GM21367 (cell line): ENCODE measurements at regions not wholly inside any gene's neighbourhood (a gene's known extent, or its start where the extent isn't known, plus 50 kb on each side); places are given as distances from the start of the nearest gene placed in this dataset.
"Not testable (repeated sequence)": the region's sequence is repeated elsewhere in the genome, so short reads cannot be mapped to it uniquely, and the experiment has no call there.

Source experiments
- ATAC-seq: cut with Tn5 transposase; IDR thresholded peaks from one replicate; pipeline ENCODE4 v1.9.1; 2021; ENCODE audit not compliant: unreplicated experiment

DNA sequence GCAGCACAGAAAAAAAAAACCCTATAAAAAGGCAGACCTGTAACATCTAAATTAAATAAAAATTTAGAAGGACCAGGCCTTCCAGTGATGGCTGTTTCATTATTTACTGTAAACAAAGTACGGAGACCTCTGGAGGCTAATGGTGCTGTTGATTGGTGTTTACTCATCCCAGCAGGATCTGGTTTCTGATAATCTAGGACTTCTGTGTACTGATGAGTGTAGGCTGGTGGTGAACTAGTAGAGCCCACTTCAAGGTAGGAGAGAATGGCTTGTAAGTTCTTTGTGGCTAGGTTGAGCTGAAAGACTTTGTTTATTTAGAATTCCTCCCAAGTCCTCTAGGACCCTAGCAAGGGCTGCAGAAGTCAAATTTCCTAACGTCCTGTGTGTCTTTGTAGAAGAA is 398.1 kb upstream of the PITX2 start:
- ATAC-seq: no peak

DNA sequence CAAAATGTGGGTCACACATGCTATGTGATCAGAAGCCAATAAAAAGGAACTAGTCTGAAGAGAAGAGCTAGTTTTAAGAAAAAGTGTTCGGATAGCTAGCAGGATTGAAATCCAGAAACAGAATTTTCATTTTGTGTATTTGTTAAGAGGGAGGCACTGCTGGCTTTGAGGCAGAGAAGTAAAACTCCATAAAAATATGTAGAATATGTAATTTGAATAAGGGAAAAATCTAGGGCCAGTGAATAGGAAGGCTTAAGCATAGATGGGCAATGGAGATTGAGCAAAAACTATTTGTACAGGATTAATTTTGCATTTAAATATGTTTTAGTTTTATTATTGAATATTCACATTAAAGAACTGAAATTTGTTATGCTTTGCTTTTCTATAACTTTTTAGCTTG is 399.9 kb upstream of the PITX2 start:
- ATAC-seq: no peak

DNA sequence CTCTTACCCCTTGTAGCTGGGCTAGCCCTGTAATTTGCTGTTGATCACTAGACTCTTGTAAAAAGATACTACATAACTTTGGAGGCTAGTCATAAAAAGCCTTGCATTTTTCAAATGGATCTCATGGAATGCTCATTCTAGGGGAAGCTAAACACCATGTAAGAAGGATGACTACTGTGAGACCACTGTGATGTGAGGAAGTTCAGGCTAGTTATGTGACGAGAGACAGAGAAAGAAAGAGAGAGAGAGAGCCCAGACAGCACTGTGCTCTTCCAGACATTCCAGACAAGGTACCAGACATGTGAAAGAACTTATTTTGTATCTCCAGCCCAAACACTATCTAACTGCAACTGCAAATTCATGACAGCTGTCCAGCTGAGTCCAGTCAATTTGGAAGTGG is 404.6 kb upstream of the PITX2 start:
- ATAC-seq: no peak

- ATAC-seq: no peak
Measured at GRCh38 chr4:111028795-111029194, 405.9 kb upstream of the PITX2 start.

DNA sequence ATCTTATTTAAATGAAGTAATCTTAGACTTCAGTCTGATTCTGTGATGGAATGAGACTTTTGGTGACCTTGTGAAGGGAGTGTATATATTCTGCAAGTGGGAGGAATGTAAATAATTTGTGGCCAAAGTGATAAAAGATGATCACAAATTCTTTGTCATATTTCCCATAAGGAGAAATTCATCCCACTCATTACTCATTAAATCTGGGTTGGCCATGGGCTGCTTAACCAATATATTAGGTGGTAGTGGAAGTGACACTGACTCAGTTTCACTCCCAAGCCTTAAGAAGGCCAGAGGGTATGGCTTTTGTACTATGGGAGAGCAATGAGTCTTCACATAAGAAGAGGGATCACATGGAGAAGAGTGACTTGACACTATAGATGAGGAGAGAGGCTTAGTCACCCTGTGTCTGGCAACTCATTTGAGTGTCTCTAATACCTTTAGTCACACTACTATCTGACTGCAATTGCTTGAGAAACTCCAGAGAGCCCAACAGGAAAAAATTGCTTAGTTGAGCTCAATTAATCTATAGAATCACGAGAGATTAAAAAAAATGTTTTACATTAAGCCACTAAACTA is 408.2 kb upstream of the PITX2 start:
- no peak for ATAC-seq

GRCh38 chr4:111031596-111031995 is 408.7 kb upstream of the PITX2 start:
- no peak for ATAC-seq

- no peak for ATAC-seq
Measured at GRCh38 chr4:111037591-111038360, 414.9 kb upstream of the PITX2 start.

DNA sequence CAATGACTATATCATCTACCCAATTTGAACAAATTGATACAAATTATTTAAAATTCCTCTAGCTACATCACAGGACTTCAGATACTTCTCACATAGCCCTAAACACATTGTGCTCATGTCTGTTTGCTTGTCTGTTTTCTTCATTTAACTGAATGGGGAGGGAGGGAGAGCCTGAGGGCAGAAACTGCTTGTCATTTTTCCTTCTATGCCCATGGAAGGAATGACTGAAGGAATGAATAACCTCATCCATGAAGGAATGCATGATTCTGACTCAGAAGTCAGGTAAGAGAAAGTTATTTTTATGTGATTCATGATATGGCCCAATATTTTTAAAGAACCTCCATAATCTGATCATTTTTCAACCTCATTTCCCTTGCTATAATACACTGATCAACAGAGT is 418.0 kb upstream of the PITX2 start:
- ATAC-seq: no peak

DNA sequence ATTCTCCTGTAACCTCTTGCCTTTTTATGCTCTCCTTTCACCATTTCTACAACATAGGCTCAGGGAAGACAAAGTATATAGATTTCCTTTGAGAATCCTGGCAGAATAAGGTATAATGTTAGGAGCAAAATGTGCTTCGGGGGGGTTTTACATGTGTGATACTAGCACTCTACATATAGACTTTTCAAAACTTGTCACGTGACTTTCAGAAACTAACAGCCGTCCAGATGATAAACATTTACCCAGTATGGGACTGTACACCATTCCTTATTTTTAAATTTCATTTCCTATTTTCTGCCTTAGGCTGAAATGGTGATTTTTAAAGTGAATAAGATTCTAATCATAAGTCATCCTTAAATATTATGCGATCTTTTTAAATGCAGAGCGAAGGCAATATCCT is 420.4 kb upstream of the PITX2 start:
- no peak for ATAC-seq

DNA sequence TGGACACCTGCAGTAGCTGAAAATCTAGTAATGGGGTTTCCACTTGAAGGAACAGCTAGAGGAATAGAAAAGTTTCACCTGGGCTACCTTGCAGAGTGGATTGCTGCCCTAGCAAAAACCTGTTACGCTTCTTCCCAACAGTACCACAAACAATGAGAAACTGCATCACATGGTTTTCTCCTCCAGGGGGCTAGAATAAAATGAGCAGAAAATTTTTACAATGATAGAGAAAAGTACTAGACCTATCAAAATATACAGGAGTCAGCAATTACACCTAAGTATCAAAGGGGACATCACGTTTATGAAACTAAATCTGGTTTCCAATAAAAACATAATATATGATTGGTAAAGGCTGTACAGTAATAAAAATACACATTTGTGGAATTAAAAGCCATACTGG is 423.1 kb upstream of the PITX2 start:
- no peak for ATAC-seq

DNA sequence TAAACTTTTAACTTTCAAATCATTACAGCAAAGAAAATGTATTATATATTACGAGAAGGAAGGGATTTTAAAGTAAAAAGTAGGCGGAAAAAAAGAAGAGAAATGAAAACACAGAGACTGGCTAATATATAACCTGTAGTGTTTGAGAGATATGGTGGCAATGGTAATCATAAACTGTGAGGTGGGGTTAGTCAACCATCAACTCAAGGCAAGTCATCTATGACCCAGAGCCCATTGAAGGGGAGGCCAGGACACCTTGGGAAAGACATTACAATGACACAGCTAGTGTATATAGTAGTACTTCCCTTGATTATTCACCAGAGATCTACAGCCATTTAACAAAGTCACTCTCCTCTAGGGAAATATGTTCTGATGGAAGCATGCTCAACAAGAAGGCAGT is 423.9 kb upstream of the PITX2 start:
- no peak for ATAC-seq

- no peak for ATAC-seq
Measured at GRCh38 chr4:111048316-111048715, 425.4 kb upstream of the PITX2 start.

DNA sequence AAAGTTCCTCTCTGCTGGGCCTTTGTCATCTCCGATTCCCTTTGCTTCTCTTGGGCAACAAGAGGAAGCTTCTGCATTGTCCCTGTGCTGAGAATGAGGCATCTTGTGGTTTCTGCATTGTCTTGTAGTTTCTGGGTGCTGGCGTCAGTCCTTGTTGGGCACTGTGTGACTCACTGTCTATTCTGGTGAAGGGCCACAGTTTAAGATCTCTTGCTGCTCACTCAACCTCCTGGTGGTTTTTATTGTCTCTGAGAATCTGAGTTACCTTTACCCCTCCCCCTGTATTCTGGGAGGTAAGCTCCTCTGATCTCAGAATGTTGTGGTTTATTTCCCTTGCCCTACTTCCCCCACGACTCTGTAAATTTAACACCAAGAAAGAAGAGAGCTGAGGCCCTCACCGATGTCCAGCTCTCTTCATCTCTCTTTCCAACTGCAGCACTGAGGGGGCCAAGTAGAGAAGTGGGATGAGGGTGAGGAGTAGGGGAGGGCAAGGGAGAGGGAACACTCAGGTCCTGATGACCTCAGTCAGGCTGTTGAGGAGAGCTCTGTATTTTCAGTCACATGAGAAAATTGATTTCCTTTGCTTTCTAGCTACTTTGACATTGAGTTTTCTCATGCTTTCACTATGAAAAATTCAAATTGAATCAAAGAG is 441.6 kb upstream of the PITX2 start:
- ATAC-seq: no peak

GRCh38 chr4:111066001-111066400 is 443.1 kb upstream of the PITX2 start:
- ATAC-seq: no peak

- ATAC-seq: no peak
Measured at GRCh38 chr4:111066447-111066846, 443.6 kb upstream of the PITX2 start.

DNA sequence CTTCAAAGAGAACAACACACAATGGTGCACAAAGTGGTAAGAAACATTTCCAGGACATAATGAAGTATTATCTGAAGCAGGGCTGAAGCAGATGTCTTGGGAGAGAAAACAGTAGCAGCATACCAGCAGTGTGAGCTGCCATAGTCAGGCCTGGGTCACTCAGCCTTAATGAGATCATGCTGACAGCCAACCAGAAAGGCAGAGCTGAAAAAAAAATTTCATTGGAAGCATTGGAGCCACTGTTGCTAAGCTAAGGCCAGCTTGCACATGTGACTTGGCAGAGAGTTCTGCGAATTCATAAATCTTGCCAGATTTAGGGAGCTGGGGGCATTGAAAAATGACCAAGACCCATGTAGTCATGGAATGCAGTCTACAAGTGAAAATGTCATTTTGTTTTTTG is 444.0 kb upstream of the PITX2 start:
- no peak for ATAC-seq

DNA sequence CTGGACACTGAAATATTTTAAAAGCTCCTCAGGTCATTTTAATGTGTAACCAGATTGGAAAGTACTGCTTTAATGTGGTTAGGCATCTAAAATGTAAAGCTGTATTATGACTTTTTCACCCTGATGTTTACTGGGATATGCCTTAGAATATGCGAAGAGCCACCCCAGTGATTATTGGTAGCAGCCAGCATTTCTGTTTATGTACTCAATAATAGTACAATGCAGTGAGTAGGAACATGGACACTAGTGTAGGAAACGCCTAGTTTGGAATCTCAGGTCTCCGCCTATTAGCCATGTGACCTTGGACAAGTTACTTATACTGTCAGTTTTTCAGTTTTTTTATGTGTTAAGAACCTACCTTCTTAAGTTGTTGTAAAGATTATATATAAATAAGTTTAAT is 446.0 kb upstream of the PITX2 start:
- no peak for ATAC-seq

DNA sequence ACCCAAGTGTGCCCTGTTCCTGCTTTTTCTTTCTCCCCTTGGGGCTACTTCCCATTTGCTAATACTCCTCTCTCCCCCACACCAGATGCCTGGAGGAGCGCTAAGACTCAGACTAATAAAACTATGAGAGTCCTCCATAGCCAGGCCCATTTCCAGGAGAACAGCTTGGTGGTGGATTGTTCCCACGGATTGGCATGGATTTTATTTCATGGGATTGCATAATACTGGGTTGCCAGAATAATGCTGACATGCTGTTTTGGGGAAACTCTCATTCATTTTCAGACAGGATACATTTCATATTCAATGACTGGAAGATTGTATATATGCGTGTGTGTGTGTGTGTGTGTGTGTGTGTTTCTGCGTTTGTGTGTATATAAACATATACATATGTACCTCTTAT is 447.5 kb upstream of the PITX2 start:
- ATAC-seq: no peak

GRCh38 chr4:111074523-111075114 is 451.7 kb upstream of the PITX2 start:
- ATAC-seq: no peak

DNA sequence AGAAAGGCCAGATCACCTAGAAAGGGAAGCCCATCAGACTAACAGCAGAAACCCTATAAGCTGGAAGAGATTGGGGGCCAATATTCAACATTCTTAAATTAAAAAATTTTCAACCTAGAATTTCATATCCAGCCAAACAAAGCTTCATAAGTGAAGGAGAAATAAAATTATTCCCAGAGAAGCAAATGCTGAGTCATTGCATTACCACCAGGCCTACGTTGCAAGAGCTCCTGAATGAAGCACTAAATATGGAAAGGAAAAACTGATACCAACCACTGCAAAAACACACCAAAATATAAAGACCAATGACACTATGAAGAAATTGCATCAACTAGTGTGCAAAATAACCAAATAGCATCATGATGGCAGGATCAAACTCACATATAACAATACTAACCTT is 453.4 kb upstream of the PITX2 start:
- ATAC-seq: not testable (repeated sequence)

GRCh38 chr4:111108153-111108552 is 485.3 kb upstream of the PITX2 start:
- ATAC-seq: no peak

GRCh38 chr4:111113591-111113990 is 490.7 kb upstream of the PITX2 start:
- no peak for ATAC-seq
